WTC11 (cell line): ENCODE measurements at regions not wholly inside any gene's neighbourhood (a gene's known extent, or its start where the extent isn't known, plus 50 kb on each side); places are given as distances from the start of the nearest gene placed in this dataset.

ENCODE experiments used
- ATAC-seq: fragments of 200-7000 bp; cut with Tn5 transposase; 2 replicates; pipeline ENCODE4 v1.10.0; 2021; ENCODE audit warnings: mild to moderate bottlenecking, moderate library complexity
- CTCF ChIA-PET: fragments of 300-600 bp; sonication (Branson Sonifier 250); formaldehyde crosslinking; loops from one replicate; lab custom pipeline; 2021; ENCODE audit warnings: antibody characterized with exemption; lab: Charles Lee
- POLR2A ChIA-PET: fragments of 350-600 bp; sonication (Branson Sonifier 250); formaldehyde crosslinking; loops from one replicate; lab custom pipeline; 2021; ENCODE audit warnings: antibody characterized with exemption; lab: Charles Lee
- DNase-seq: peaks from one replicate; pipeline ENCODE4 v3.0.0; 2021; ENCODE audit warnings: low spot score
- H3K27ac Mint-ChIP-seq: 2 replicates; pipeline ENCODE4 v1.8.0; 2021; ENCODE audit warnings: mixed read lengths
- H3K27me3 Mint-ChIP-seq: 2 replicates; pipeline ENCODE4 v1.8.0; 2021; ENCODE audit warnings: low read depth, mild to moderate bottlenecking, moderate library complexity, mixed read lengths
- H3K36me3 Mint-ChIP-seq: 2 replicates; pipeline ENCODE4 v1.8.0; 2021; ENCODE audit warnings: mixed read lengths
- H3K4me1 Mint-ChIP-seq: 2 replicates; pipeline ENCODE4 v1.8.0; 2022; ENCODE audit warnings: mixed read lengths
- H3K4me3 Mint-ChIP-seq: 2 replicates; pipeline ENCODE4 v1.8.0; 2021; ENCODE audit warnings: mild to moderate bottlenecking, moderate library complexity, mixed read lengths
- H3K9me3 Mint-ChIP-seq: 2 replicates; pipeline ENCODE4 v1.8.0; 2021; ENCODE audit warnings: mixed read lengths
- ARID4B ChIP-seq: sonication (generic); formaldehyde crosslinking; IDR thresholded peaks from 2 replicates; pipeline ENCODE4 v1.8.0; 2023; ENCODE audit warnings: missing genetic modification reagents, mild to moderate bottlenecking, borderline replicate concordance
- ATF3 ChIP-seq: sonication (generic); formaldehyde crosslinking; conservative IDR thresholded peaks from 2 replicates; pipeline ENCODE4 v1.8.1; 2022; ENCODE audit warnings: mild to moderate bottlenecking, missing genetic modification reagents
- E2F4 ChIP-seq: sonication (generic); formaldehyde crosslinking; IDR thresholded peaks from 2 replicates; pipeline ENCODE4 v1.8.1; 2022; ENCODE audit warnings: low read depth, mild to moderate bottlenecking, moderate library complexity, missing genetic modification reagents, borderline replicate concordance
- E2F5 ChIP-seq: sonication (generic); formaldehyde crosslinking; IDR thresholded peaks from 2 replicates; pipeline ENCODE4 v1.8.1; 2022; ENCODE audit warnings: mild to moderate bottlenecking, moderate library complexity, missing genetic modification reagents
- GTF2I ChIP-seq: fragments of 250-450 bp; sonication (Bioruptor Pico); conservative IDR thresholded peaks from 2 replicates; pipeline ENCODE4 v1.4.0; 2021; ENCODE audit warnings: mild to moderate bottlenecking
- IRF2 ChIP-seq: sonication (generic); formaldehyde crosslinking; IDR thresholded peaks from 2 replicates; pipeline ENCODE4 v1.8.0; 2022; ENCODE audit warnings: low read depth, missing genetic modification reagents, borderline replicate concordance
- MAX ChIP-seq: sonication (generic); formaldehyde crosslinking; IDR thresholded peaks from 2 replicates; pipeline ENCODE4 v1.8.0; 2022; ENCODE audit warnings: mild to moderate bottlenecking, missing genetic modification reagents
- NFE2L1 ChIP-seq: sonication (generic); formaldehyde crosslinking; IDR thresholded peaks from 2 replicates; pipeline ENCODE4 v1.8.1; 2023; ENCODE audit warnings: missing genetic modification reagents
- NR1H2 ChIP-seq: sonication (generic); formaldehyde crosslinking; IDR thresholded peaks from 2 replicates; pipeline ENCODE4 v1.9.0; 2021; ENCODE audit warnings: mild to moderate bottlenecking, moderate library complexity, missing genetic modification reagents
- PREB ChIP-seq: sonication (generic); formaldehyde crosslinking; IDR thresholded peaks from 2 replicates; pipeline ENCODE4 v1.8.1; 2022; ENCODE audit warnings: mild to moderate bottlenecking, missing genetic modification reagents, moderate library complexity, borderline replicate concordance
- STAT6 ChIP-seq: sonication (generic); formaldehyde crosslinking; conservative IDR thresholded peaks from 2 replicates; pipeline ENCODE4 v1.8.1; 2023; ENCODE audit warnings: mild to moderate bottlenecking, low read depth, missing genetic modification reagents, moderate library complexity
- USF2 ChIP-seq: sonication (generic); formaldehyde crosslinking; IDR thresholded peaks from 2 replicates; pipeline ENCODE4 v1.8.1; 2023; ENCODE audit warnings: mild to moderate bottlenecking, missing genetic modification reagents, moderate library complexity
- ZNF121 ChIP-seq: sonication (generic); formaldehyde crosslinking; IDR thresholded peaks from 2 replicates; pipeline ENCODE4 v1.8.0; 2023; ENCODE audit warnings: missing genetic modification reagents
- ZNF219 ChIP-seq: sonication (generic); formaldehyde crosslinking; IDR thresholded peaks from 2 replicates; pipeline ENCODE4 v1.8.0; 2023; ENCODE audit warnings: missing genetic modification reagents, mild to moderate bottlenecking, borderline replicate concordance
- ZNF263 ChIP-seq: sonication (generic); formaldehyde crosslinking; IDR thresholded peaks from 2 replicates; pipeline ENCODE4 v1.8.1; 2022; ENCODE audit warnings: low read depth, mild to moderate bottlenecking, moderate library complexity, missing genetic modification reagents
- ZNF281 ChIP-seq: sonication (generic); formaldehyde crosslinking; IDR thresholded peaks from 2 replicates; pipeline ENCODE4 v1.8.0; 2023; ENCODE audit warnings: mild to moderate bottlenecking, missing genetic modification reagents
- ZNF416 ChIP-seq: fragments of 250-450 bp; sonication (Bioruptor Pico); IDR thresholded peaks from 2 replicates; pipeline ENCODE4 v1.9.0; 2021; ENCODE audit warnings: mild to moderate bottlenecking, inconsistent platforms

GRCh38 chr13:38045278-38046048 is 175.9 kb upstream of the TRPC4 start (continued):
- TF ChIP-seq ARID4B (CRISPR knock-in tag) = no peak
- TF ChIP-seq ZNF263 = no peak
- TF ChIP-seq NR1H2 (CRISPR knock-in tag) = no peak
- TF ChIP-seq IRF2 (CRISPR knock-in tag) = no peak
- no peak for TF ChIP-seq PREB (CRISPR knock-in tag)
- TF ChIP-seq ZNF121 (CRISPR knock-in tag) = no peak
- TF ChIP-seq USF2 (CRISPR knock-in tag) = peak; percentile 57; the same call in 1 of the 2 replicates
- TF ChIP-seq GTF2I = no peak
- TF ChIP-seq MAX = peak; percentile 79

GRCh38 chr13:38044067-38044466 is 174.5 kb upstream of the TRPC4 start:
- Mint-ChIP-seq H3K27ac (no peak overlapping the region), H3K27me3 (no peaks in the 10 kb centered on the region; the same call in 1 of the 2 replicates), H3K36me3 (peaks cover 27% of the 10 kb centered on the region), H3K9me3 (peaks cover 26% of the 10 kb centered on the region), H3K4me1 (peaks cover 6% of the 10 kb centered on the region), H3K4me3 (no peak overlapping the region)
- TF ChIP-seq ZNF219 (no peak), ATF3 (CRISPR knock-in tag) (no peak), E2F4 (CRISPR knock-in tag) (no peak), E2F5 (no peak), ZNF263 (no peak), STAT6 (CRISPR knock-in tag) (no peak), NFE2L1 (CRISPR knock-in tag) (no peak), ZNF281 (CRISPR knock-in tag) (no peak), ZNF416 (no peak)
- ATAC-seq = no peak
- DNase-seq = no peak
- ChIA-PET CTCF (no interaction called here), POLR2A (no interaction called here)
